IMR-90 (cell line): ENCODE measurements at regions not wholly inside any gene's neighbourhood (a gene's known extent, or its start where the extent isn't known, plus 50 kb on each side); places are given as distances from the start of the nearest gene placed in this dataset.

ENCODE experiments used
- ATAC-seq: fragments of 200-7000 bp; cut with Tn5 transposase; 2 replicates; pipeline ENCODE4 v1.9.1; 2020; ENCODE audit warnings: low read depth, mild to moderate bottlenecking, moderate library complexity
- BruUV-seq: library from RNA; stranded (reverse); fragments of 400-500 nt; replicated peaks from 2 replicates; lab custom pipeline; 2021; lab: Mats Ljungman, UMichigan
- CTCF ChIA-PET: fragments of 300-600 bp; formaldehyde crosslinking; extraction: SDS; loops from one replicate; lab custom pipeline; 2021; ENCODE audit warnings: antibody characterized with exemption; lab: Yijun Ruan, JAX
- POLR2A ChIA-PET: fragments of 300-600 bp; sonication (Branson Sonifier 250); formaldehyde crosslinking; loops from one replicate; lab custom pipeline; 2022; ENCODE audit warnings: antibody characterized with exemption; ENCODE audit not compliant: unreplicated experiment; lab: Charles Lee
- DNase-seq: peaks from one replicate; pipeline ENCODE4 v3.0.0; 2013
- H2AFZ ChIP-seq: replicated peaks from 2 replicates; pipeline ENCODE3; 2013; ENCODE audit warnings: low read length, mild to moderate bottlenecking; ENCODE audit not compliant: poor library complexity
- H2AK5ac ChIP-seq: 2 replicates; pipeline ENCODE4 v1.6.1; 2013; ENCODE audit warnings: low read depth, low read length, inconsistent platforms
- H2AK9ac ChIP-seq: replicated peaks from 2 replicates; pipeline ENCODE3; 2013; ENCODE audit warnings: mild to moderate bottlenecking, low read depth, low read length, moderate library complexity; ENCODE audit not compliant: poor library complexity
- H2BK120ac ChIP-seq: 2 replicates; pipeline ENCODE4 v1.6.1; 2013; ENCODE audit warnings: low read depth, low read length, inconsistent platforms
- H2BK15ac ChIP-seq: 3 replicates; pipeline ENCODE4 v1.6.1; 2013; ENCODE audit warnings: low read depth, low read length, inconsistent platforms
- H2BK20ac ChIP-seq: 2 replicates; pipeline ENCODE4 v1.6.1; 2013; ENCODE audit warnings: low read depth, mild to moderate bottlenecking, inconsistent platforms, low read length, moderate library complexity
- H2BK5ac ChIP-seq: 2 replicates; pipeline ENCODE4 v1.6.1; 2013; ENCODE audit warnings: mild to moderate bottlenecking, low read depth, low read length, inconsistent platforms; ENCODE audit not compliant: poor library complexity, severe bottlenecking
- H3K14ac ChIP-seq: replicated peaks from 2 replicates; pipeline ENCODE4 v1.6.1; 2013; ENCODE audit warnings: low read depth, low read length, inconsistent platforms
- H3K18ac ChIP-seq: 2 replicates; pipeline ENCODE4 v1.6.1; 2013; ENCODE audit warnings: low read depth, low read length, control low read depth
- H3K23ac ChIP-seq: 2 replicates; pipeline ENCODE4 v1.6.1; 2013; ENCODE audit warnings: low read depth, low read length, inconsistent platforms
- H3K27ac ChIP-seq: 2 replicates; pipeline ENCODE4 v1.5.1; 2013; ENCODE audit warnings: mild to moderate bottlenecking, control low read depth, low read length; ENCODE audit not compliant: insufficient read depth
- H3K27me3 ChIP-seq: 2 replicates; pipeline ENCODE4 v1.6.1; 2013; ENCODE audit warnings: low read length; ENCODE audit not compliant: control insufficient read depth, insufficient read depth
- H3K36me3 ChIP-seq: 2 replicates; pipeline ENCODE4 v1.6.1; 2013; ENCODE audit warnings: low read length, mixed read lengths; ENCODE audit not compliant: control insufficient read depth, insufficient read depth
- H3K4ac ChIP-seq: 2 replicates; pipeline ENCODE4 v1.6.1; 2013; ENCODE audit warnings: low read depth, low read length, inconsistent platforms
- H3K4me1 ChIP-seq: 2 replicates; pipeline ENCODE4 v1.6.1; 2013; ENCODE audit warnings: low read length, mixed read lengths; ENCODE audit not compliant: control insufficient read depth, insufficient read depth
- H3K4me2 ChIP-seq: 2 replicates; pipeline ENCODE4 v1.6.1; 2013; ENCODE audit warnings: low read depth, mild to moderate bottlenecking, control low read depth, low read length, moderate library complexity
- H3K4me3 ChIP-seq: 2 replicates; pipeline ENCODE4 v1.5.1; 2013; ENCODE audit warnings: low read depth, mild to moderate bottlenecking, control low read depth, low read length, moderate library complexity; ENCODE audit not compliant: insufficient read depth
- H3K56ac ChIP-seq: 2 replicates; pipeline ENCODE4 v1.6.1; 2013; ENCODE audit warnings: low read length, inconsistent platforms; ENCODE audit not compliant: insufficient read depth; ENCODE audit errors: extremely low read depth
- H3K79me1 ChIP-seq, 2 experiments: 2 replicates each; pipeline ENCODE4 v1.6.1; 2013; ENCODE audit warnings: low read length in 2 of 2, inconsistent platforms in 1 of 2, low read depth in 1 of 2
- H3K9ac ChIP-seq: 2 replicates; pipeline ENCODE4 v1.6.1; 2013; ENCODE audit warnings: low read depth, low read length, control low read depth
- H3K9me1 ChIP-seq: 2 replicates; pipeline ENCODE4 v1.6.1; 2013; ENCODE audit warnings: low read length, inconsistent platforms; ENCODE audit not compliant: insufficient read depth
- H3K9me3 ChIP-seq: 2 replicates; pipeline ENCODE4 v1.6.1; 2013; ENCODE audit warnings: low read length; ENCODE audit not compliant: control insufficient read depth, insufficient read depth
- H4K20me1 ChIP-seq: 2 replicates; pipeline ENCODE4 v1.6.1; 2013; ENCODE audit warnings: low read length, inconsistent platforms; ENCODE audit not compliant: insufficient read depth
- H4K5ac ChIP-seq: 2 replicates; pipeline ENCODE4 v1.6.1; 2013; ENCODE audit warnings: mild to moderate bottlenecking, low read depth, low read length, control low read depth
- H4K8ac ChIP-seq, 2 experiments: 2 replicates each; pipeline ENCODE4 v1.6.1; 2013; ENCODE audit warnings: low read depth in 2 of 2, low read length in 2 of 2, control low read depth in 1 of 2, inconsistent platforms in 1 of 2
- H4K91ac ChIP-seq: 2 replicates; pipeline ENCODE4 v1.6.1; 2013; ENCODE audit warnings: low read depth, low read length, inconsistent platforms; ENCODE audit not compliant: insufficient read depth
- BHLHE40 ChIP-seq: fragments of 150-350 bp; IDR thresholded peaks from 2 replicates; pipeline ENCODE4 v1.6.1; 2016; ENCODE audit warnings: mild to moderate bottlenecking, low read depth, low read length
- CEBPB ChIP-seq: IDR thresholded peaks from 2 replicates; pipeline ENCODE4 v1.6.1; 2012; ENCODE audit warnings: low read depth, low read length, improper control_type of control experiment
- CHD1 ChIP-seq: IDR thresholded peaks from 2 replicates; pipeline ENCODE4 v1.6.1; 2012; ENCODE audit warnings: low read depth, low read length, improper control_type of control experiment
- FOS ChIP-seq: fragments of 150-350 bp; IDR thresholded peaks from 2 replicates; pipeline ENCODE4 v1.6.1; 2016; ENCODE audit warnings: low read depth, low read length
- MAFK ChIP-seq: IDR thresholded peaks from 2 replicates; pipeline ENCODE4 v1.6.1; 2012; ENCODE audit warnings: low read depth, low read length, improper control_type of control experiment
- MAZ ChIP-seq: IDR thresholded peaks from 2 replicates; pipeline ENCODE4 v1.6.1; 2012; ENCODE audit warnings: low read depth, mild to moderate bottlenecking, low read length, improper control_type of control experiment, moderate library complexity, borderline replicate concordance
- MXI1 ChIP-seq: IDR thresholded peaks from 2 replicates; pipeline ENCODE4 v1.6.1; 2012; ENCODE audit warnings: low read depth, mild to moderate bottlenecking, low read length, moderate library complexity, borderline replicate concordance
- NFE2L2 ChIP-seq: fragments of 150-350 bp; IDR thresholded peaks from 2 replicates; pipeline ENCODE4 v1.6.1; 2016; ENCODE audit warnings: low read depth, mild to moderate bottlenecking, low read length
- POLR2A ChIP-seq: IDR thresholded peaks from 2 replicates; pipeline ENCODE4 v1.6.1; 2012; ENCODE audit warnings: mild to moderate bottlenecking, low read depth, low read length
- RAD21 ChIP-seq: IDR thresholded peaks from 2 replicates; pipeline ENCODE4 v1.6.1; 2012; ENCODE audit warnings: low read length, improper control_type of control experiment
- RCOR1 ChIP-seq: IDR thresholded peaks from 2 replicates; pipeline ENCODE4 v1.6.1; 2012; ENCODE audit warnings: mild to moderate bottlenecking, low read length, improper control_type of control experiment; ENCODE audit not compliant: insufficient replicate concordance
- RFX5 ChIP-seq: IDR thresholded peaks from 2 replicates; pipeline ENCODE4 v1.8.0; 2012; ENCODE audit warnings: low read depth, mild to moderate bottlenecking, low read length, moderate library complexity
- SMC3 ChIP-seq: fragments of 150-350 bp; IDR thresholded peaks from 2 replicates; pipeline ENCODE4 v1.6.1; 2016; ENCODE audit warnings: low read depth, mild to moderate bottlenecking, antibody characterized with exemption, low read length, moderate library complexity
- WGBS, 2 experiments: methylation state at CpG; one replicate each; pipeline versions ENCODE4 v1.1.5 to v1.1.7; 2013; ENCODE audit warnings: missing lambda C conversion rate in 2 of 2; ENCODE audit not compliant: insufficient read length in 1 of 2; ENCODE audit errors: extremely low coverage in 2 of 2; 5-methylcytosine and 5-hydroxymethylcytosine counted together
- dilution Hi-C: fragments of 300-500 bp; cut with HindIII; formaldehyde crosslinking; loops from one replicate; pipeline ENCODE4 v1.14.3; 2018; ENCODE audit warnings: low sequenced_read_pairs; ENCODE audit not compliant: unreplicated experiment
- in situ Hi-C: fragments of 300-500 bp; cut with MboI; formaldehyde crosslinking; loops from 3 replicates; pipeline ENCODE4 v1.14.3; 2019; ENCODE audit warnings: low sequenced_read_pairs, inconsistent platforms, mixed read lengths
- intact Hi-C: fragments of 100-400 bp; cut with micrococcal nuclease; formaldehyde crosslinking; loops from 2 replicates; pipeline ENCODE4 v1.10.0; 2022
- TF ChIP-seq, protein P1 (sequence below): fragments of 150-350 bp; IDR thresholded peaks from 2 replicates; pipeline ENCODE4 v1.6.1; 2017; ENCODE audit warnings: mild to moderate bottlenecking, antibody characterized with exemption, low read length, low read depth
- TF ChIP-seq, protein P2 (sequence below): fragments of 150-350 bp; IDR thresholded peaks from 2 replicates; pipeline ENCODE4 v1.6.1; 2016; ENCODE audit warnings: low read depth, mild to moderate bottlenecking, low read length, moderate library complexity, borderline replicate concordance
- TF ChIP-seq, protein P3 (sequence below): conservative IDR thresholded peaks from 2 replicates; pipeline ENCODE4 v1.5.1; 2012; ENCODE audit warnings: mild to moderate bottlenecking, low read depth, low read length, improper control_type of control experiment

DNA sequence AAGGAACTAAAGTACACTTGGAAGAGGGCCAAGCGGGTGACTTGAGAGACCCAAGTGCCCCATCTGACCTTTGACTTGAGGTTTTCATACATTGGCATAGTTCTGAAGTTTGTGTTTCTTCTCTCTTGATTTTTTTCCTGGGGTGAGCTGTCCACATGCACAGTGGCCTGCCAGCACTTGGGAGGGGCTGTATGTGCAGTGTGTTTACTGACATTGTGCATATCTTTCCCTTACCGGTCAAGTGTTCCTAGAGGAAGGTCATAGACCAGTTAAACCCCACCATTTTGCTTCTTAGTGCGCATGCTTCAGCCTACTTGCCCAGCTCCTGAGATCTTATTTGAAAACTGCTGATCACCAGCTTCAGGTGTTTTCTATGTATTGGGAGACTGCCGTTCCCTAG, 435.2 kb upstream of the KAZN start:
- Histone ChIP-seq H3K18ac (no peak overlapping the region), H2BK20ac (no peak overlapping the region), H3K27ac (no peak overlapping the region), H3K56ac (no peak overlapping the region), H3K79me1 (no peaks in the 10 kb centered on the region), H4K8ac (no peak overlapping the region), H3K4ac (no peak overlapping the region), H3K27me3 (no peaks in the 10 kb centered on the region), H4K20me1 (no peaks in the 10 kb centered on the region), H3K4me1 (no peaks in the 10 kb centered on the region), H2BK5ac (no peak overlapping the region), H4K5ac (no peak overlapping the region), H3K9me1 (no peaks in the 10 kb centered on the region), H3K14ac (no peak overlapping the region), H4K91ac (no peak overlapping the region), H3K23ac (no peak overlapping the region), H2AFZ (no peak overlapping the region), H3K4me3 (no peak overlapping the region), H2AK9ac (no peak overlapping the region), H3K36me3 (no peaks in the 10 kb centered on the region), H3K4me2 (no peak overlapping the region), H2BK15ac (no peak overlapping the region), H2BK120ac (no peak overlapping the region), H3K9ac (no peak overlapping the region), H3K9me3 (peaks cover 30% of the 10 kb centered on the region), H2AK5ac (no peak overlapping the region)
- in situ Hi-C loops: no loop called here
- ATAC-seq: no peak
- no TSS peak for BruUV-seq
- dilution Hi-C loops: no loop called here
- POLR2A ChIA-PET: no interaction called here
- WGBS, 2 experiments: no CpG with 5 or more reads among the region's 4 CpGs
- CTCF ChIA-PET: no interaction called here
- TF ChIP-seq MAZ: no peak
- TF ChIP-seq CHD1: no peak
- no peak for TF ChIP-seq RCOR1
- no peak for TF ChIP-seq MXI1
- TF ChIP-seq, protein P1, sequence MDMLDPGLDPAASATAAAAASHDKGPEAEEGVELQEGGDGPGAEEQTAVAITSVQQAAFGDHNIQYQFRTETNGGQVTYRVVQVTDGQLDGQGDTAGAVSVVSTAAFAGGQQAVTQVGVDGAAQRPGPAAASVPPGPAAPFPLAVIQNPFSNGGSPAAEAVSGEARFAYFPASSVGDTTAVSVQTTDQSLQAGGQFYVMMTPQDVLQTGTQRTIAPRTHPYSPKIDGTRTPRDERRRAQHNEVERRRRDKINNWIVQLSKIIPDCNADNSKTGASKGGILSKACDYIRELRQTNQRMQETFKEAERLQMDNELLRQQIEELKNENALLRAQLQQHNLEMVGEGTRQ: no peak
- TF ChIP-seq POLR2A: no peak
- no peak for TF ChIP-seq RFX5
- no peak for TF ChIP-seq CEBPB
- no peak for TF ChIP-seq NFE2L2
- no peak for TF ChIP-seq MAFK
- TF ChIP-seq SMC3: no peak
- TF ChIP-seq, protein P2, sequence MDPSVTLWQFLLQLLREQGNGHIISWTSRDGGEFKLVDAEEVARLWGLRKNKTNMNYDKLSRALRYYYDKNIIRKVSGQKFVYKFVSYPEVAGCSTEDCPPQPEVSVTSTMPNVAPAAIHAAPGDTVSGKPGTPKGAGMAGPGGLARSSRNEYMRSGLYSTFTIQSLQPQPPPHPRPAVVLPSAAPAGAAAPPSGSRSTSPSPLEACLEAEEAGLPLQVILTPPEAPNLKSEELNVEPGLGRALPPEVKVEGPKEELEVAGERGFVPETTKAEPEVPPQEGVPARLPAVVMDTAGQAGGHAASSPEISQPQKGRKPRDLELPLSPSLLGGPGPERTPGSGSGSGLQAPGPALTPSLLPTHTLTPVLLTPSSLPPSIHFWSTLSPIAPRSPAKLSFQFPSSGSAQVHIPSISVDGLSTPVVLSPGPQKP: no peak
- TF ChIP-seq RAD21: no peak
- TF ChIP-seq, protein P3, sequence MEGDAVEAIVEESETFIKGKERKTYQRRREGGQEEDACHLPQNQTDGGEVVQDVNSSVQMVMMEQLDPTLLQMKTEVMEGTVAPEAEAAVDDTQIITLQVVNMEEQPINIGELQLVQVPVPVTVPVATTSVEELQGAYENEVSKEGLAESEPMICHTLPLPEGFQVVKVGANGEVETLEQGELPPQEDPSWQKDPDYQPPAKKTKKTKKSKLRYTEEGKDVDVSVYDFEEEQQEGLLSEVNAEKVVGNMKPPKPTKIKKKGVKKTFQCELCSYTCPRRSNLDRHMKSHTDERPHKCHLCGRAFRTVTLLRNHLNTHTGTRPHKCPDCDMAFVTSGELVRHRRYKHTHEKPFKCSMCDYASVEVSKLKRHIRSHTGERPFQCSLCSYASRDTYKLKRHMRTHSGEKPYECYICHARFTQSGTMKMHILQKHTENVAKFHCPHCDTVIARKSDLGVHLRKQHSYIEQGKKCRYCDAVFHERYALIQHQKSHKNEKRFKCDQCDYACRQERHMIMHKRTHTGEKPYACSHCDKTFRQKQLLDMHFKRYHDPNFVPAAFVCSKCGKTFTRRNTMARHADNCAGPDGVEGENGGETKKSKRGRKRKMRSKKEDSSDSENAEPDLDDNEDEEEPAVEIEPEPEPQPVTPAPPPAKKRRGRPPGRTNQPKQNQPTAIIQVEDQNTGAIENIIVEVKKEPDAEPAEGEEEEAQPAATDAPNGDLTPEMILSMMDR: no peak
- no peak for TF ChIP-seq BHLHE40
- TF ChIP-seq FOS: no peak
- DNase-seq: no peak
- intact Hi-C loops: no loop called here
